Breast epithelium (tissue), 4 donors: ENCODE measurements at regions not wholly inside any gene's neighbourhood (a gene's known extent, or its start where the extent isn't known, plus 50 kb on each side); places are given as distances from the start of the nearest gene placed in this dataset.

Experiments used
- DNase-seq, 2 donors: peaks; one replicate each; pipeline ENCODE4 v3.0.0-alpha.2; 2019; ENCODE audit warnings: low spot score in 2 of 2
- H3K27ac ChIP-seq, 2 donors: fragments of 200-600 bp; sonication (generic) in 1 of 2; one replicate each; pipeline ENCODE4 v1.5.1; 2016 to 2019; ENCODE audit warnings: mild to moderate bottlenecking in 1 of 2
- H3K27me3 ChIP-seq, 2 donors: fragments of 200-600 bp; sonication (generic) in 1 of 2; one replicate each; pipeline versions ENCODE4 v1.5.1 to v1.6.0; 2017 to 2019; ENCODE audit warnings: control low read depth in 1 of 2, mild to moderate bottlenecking in 1 of 2
- H3K36me3 ChIP-seq: fragments of 200-600 bp; one replicate; pipeline ENCODE4 v1.5.1; 2019
- H3K4me1 ChIP-seq, 2 donors: fragments of 200-600 bp; sonication (generic); one replicate each; pipeline ENCODE4 v1.5.1; 2016 to 2019; ENCODE audit warnings: control low read depth in 1 of 2
- H3K4me3 ChIP-seq, 3 donors: fragments of 200-600 bp; sonication (generic); 1 replicate in 2 of 3; 2 replicates in 1 of 3; pipeline ENCODE4 v1.5.1; 2016 to 2019; ENCODE audit warnings: mild to moderate bottlenecking in 3 of 3, moderate library complexity in 2 of 3
- H3K9me3 ChIP-seq, 2 donors: fragments of 200-600 bp; sonication (generic) in 1 of 2; one replicate each; pipeline ENCODE4 v1.5.1; 2016 to 2019; ENCODE audit warnings: control low read depth in 1 of 2
- POLR2A ChIP-seq: fragments of 450-650 bp; IDR thresholded peaks from one replicate; pipeline ENCODE4 v1.6.1; 2016; ENCODE audit warnings: antibody characterized with exemption, mild to moderate bottlenecking, moderate library complexity
- POLR2AphosphoS5 ChIP-seq, 3 donors: sonication (generic); formaldehyde crosslinking; IDR thresholded peaks; one replicate each; pipeline ENCODE4 v1.6.1; 2017; ENCODE audit warnings: antibody characterized with exemption in 3 of 3
- intact Hi-C: fragments of 100-400 bp; cut with DNase I; formaldehyde crosslinking; loops from one replicate; pipeline ENCODE4 v1.15.1; 2023; ENCODE audit warnings: low total_unique reads
- TF ChIP-seq, protein P1 (sequence below), 3 donors: fragments of 450-650 bp; IDR thresholded peaks; one replicate each; pipeline ENCODE4 v1.5.1; 2016 to 2017; ENCODE audit warnings: antibody characterized with exemption in 3 of 3, mild to moderate bottlenecking in 3 of 3, moderate library complexity in 3 of 3

DNA sequence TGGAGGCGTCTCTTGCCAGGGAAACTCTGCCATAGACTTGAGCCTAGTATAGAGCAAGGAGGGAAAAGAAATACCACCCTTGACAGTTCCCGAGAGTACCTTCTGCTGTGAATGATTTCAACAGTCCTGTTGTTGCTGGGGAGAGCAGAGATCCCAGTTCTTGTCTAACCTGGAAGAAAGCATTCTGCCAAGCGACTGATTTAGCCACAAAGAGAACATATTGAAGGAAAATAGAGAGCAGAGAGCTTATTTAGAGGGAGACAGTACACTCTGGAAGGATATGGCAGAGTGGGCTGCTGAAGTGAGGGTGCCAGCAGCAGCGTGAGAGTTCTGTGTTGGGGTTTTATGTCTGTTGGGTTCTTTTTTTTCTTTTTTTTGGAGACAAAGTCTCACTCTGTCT lies 966.9 kb upstream of the TMEM132C start:
- no peaks in the 10 kb centered on the region for H3K9me3 ChIP-seq
- DNase-seq = no peak
- H3K27me3 ChIP-seq = peaks cover 0 to 5% of the 10 kb centered on the region in 2 donors
- intact Hi-C loops = no loop called here
- H3K4me3 ChIP-seq = no peak overlapping the region
- H3K27ac ChIP-seq = no peak overlapping the region
- no peaks in the 10 kb centered on the region for H3K4me1 ChIP-seq
- H3K36me3 ChIP-seq = no peaks in the 10 kb centered on the region
- TF ChIP-seq POLR2AphosphoS5 (IDR thresholded peaks at IDR 0.05) (no peak), POLR2A (no peak)
- TF ChIP-seq, protein P1, sequence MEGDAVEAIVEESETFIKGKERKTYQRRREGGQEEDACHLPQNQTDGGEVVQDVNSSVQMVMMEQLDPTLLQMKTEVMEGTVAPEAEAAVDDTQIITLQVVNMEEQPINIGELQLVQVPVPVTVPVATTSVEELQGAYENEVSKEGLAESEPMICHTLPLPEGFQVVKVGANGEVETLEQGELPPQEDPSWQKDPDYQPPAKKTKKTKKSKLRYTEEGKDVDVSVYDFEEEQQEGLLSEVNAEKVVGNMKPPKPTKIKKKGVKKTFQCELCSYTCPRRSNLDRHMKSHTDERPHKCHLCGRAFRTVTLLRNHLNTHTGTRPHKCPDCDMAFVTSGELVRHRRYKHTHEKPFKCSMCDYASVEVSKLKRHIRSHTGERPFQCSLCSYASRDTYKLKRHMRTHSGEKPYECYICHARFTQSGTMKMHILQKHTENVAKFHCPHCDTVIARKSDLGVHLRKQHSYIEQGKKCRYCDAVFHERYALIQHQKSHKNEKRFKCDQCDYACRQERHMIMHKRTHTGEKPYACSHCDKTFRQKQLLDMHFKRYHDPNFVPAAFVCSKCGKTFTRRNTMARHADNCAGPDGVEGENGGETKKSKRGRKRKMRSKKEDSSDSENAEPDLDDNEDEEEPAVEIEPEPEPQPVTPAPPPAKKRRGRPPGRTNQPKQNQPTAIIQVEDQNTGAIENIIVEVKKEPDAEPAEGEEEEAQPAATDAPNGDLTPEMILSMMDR (IDR thresholded peaks at IDR 0.05) = no peak

- no peaks in the 10 kb centered on the region for H3K36me3 ChIP-seq
- no peaks in the 10 kb centered on the region for H3K9me3 ChIP-seq
- H3K27ac ChIP-seq = no peak overlapping the region
- no peaks in the 10 kb centered on the region for H3K4me1 ChIP-seq
- TF ChIP-seq POLR2A (no peak), POLR2AphosphoS5 (IDR thresholded peaks at IDR 0.05) (no peak)
- TF ChIP-seq, protein P1 (IDR thresholded peaks at IDR 0.05) = no peak
- no peak overlapping the region for H3K4me3 ChIP-seq
- DNase-seq = no peak
- intact Hi-C loops = no loop called here
- peaks cover 0 to 9% of the 10 kb centered on the region in 2 donors for H3K27me3 ChIP-seq
Observed at GRCh38 chr12:127300753-127301152, 966.2 kb upstream of the TMEM132C start.

DNA sequence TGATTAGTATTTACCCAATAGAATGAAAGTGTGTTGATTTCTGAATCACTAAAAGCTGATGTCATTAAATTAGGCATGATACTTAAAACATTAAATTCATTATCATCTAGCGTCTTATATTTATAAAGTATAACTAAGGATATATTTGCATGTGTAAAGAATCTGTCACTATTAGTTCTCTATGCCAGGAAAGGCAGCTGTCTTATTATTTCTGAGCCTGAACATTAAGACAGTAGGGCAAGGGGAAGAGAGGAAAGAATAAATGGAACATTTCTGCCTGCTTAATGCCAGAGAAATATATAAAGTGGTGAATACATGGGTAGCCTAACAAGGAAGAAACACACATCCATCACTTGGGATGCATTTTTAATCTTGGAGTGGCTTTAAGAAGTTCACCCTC lies 965.1 kb upstream of the TMEM132C start:
- H3K27me3 ChIP-seq = peaks cover 0 to 9% of the 10 kb centered on the region in 2 donors
- H3K27ac ChIP-seq = no peak overlapping the region
- TF ChIP-seq, protein P1 (IDR thresholded peaks at IDR 0.05) = no peak
- TF ChIP-seq POLR2AphosphoS5 (IDR thresholded peaks at IDR 0.05) (no peak), POLR2A (no peak)
- no peaks in the 10 kb centered on the region for H3K4me1 ChIP-seq
- no peaks in the 10 kb centered on the region for H3K36me3 ChIP-seq
- no peak for DNase-seq
- intact Hi-C loops = no loop called here
- no peak overlapping the region for H3K4me3 ChIP-seq
- no peaks in the 10 kb centered on the region for H3K9me3 ChIP-seq

- no peak for TF ChIP-seq POLR2AphosphoS5 (IDR thresholded peaks at IDR 0.05)
- intact Hi-C loops = no loop called here
- Histone ChIP-seq H3K36me3 (no peaks in the 10 kb centered on the region), H3K4me1 (no peaks in the 10 kb centered on the region), H3K27me3 (peaks cover 0 to 12% of the 10 kb centered on the region in 2 donors), H3K27ac (no peak overlapping the region), H3K4me3 (no peak overlapping the region), H3K9me3 (no peaks in the 10 kb centered on the region)
- no peak for DNase-seq
Observed at GRCh38 chr12:127304751-127305725, 961.9 kb upstream of the TMEM132C start.

DNA sequence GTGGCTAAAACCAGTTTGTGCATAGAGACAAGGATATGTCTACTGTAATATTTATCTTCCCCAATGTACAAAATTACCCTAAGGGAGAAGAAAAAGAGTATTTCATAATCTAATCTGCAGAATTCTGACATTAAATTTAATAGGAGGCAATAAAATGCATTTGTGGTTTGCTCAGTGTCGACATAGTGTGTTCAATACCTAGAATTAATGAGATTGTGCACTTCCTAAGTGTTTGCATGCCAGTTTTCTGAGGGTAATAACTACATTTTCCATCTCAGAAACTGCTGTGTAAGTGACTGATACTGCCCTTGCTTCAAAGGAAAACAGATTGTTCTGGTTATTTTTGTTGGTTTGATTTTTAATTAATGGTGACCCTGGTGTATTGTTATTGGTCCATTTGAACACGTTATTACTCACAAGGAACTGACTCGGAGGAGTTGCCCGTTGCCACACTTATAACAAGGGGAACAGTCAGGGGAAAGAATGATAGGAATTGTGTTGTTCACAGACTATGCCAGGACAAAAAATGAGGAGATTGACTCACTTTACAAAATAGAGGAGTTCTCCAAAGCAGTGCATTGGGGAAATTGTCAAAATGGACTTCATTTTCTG lies 960.3 kb upstream of the TMEM132C start:
- Histone ChIP-seq H3K4me3 (no peak overlapping the region), H3K27me3 (peaks cover 0 to 12% of the 10 kb centered on the region in 2 donors), H3K36me3 (no peaks in the 10 kb centered on the region), H3K4me1 (no peaks in the 10 kb centered on the region), H3K9me3 (no peaks in the 10 kb centered on the region), H3K27ac (no peak overlapping the region)
- intact Hi-C loops = no loop called here
- TF ChIP-seq, protein P1 (IDR thresholded peaks at IDR 0.05) = no peak
- TF ChIP-seq POLR2A (no peak), POLR2AphosphoS5 (IDR thresholded peaks at IDR 0.05) (no peak)
- DNase-seq = no peak
